ENCODE measurements at regions not wholly inside any gene's neighbourhood (a gene's known extent, or its start where the extent isn't known, plus 50 kb on each side); places are given as distances from the start of the nearest gene placed in this dataset.

DNA sequence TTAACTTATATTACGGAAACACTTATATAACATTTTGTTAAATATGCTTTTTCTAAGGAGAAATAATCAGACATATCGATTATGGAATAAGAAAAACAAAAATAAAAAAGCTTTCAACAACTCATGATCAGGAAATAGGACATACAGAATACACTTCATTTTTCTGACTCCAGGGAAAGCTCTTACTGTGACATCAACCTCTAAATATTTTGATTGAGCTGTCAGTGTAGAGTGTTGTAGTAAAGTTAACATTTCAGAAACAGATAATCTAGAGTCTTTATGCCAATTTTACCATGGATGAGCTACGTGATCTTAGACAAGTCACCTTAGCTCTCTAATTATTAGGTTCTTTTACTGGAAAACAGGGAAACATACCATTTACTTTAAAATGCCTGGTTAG lies 218.9 kb upstream of the SORCS1 start:
- TF ChIP-seq, protein P1, sequence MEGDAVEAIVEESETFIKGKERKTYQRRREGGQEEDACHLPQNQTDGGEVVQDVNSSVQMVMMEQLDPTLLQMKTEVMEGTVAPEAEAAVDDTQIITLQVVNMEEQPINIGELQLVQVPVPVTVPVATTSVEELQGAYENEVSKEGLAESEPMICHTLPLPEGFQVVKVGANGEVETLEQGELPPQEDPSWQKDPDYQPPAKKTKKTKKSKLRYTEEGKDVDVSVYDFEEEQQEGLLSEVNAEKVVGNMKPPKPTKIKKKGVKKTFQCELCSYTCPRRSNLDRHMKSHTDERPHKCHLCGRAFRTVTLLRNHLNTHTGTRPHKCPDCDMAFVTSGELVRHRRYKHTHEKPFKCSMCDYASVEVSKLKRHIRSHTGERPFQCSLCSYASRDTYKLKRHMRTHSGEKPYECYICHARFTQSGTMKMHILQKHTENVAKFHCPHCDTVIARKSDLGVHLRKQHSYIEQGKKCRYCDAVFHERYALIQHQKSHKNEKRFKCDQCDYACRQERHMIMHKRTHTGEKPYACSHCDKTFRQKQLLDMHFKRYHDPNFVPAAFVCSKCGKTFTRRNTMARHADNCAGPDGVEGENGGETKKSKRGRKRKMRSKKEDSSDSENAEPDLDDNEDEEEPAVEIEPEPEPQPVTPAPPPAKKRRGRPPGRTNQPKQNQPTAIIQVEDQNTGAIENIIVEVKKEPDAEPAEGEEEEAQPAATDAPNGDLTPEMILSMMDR (IDR thresholded peaks at IDR 0.05) = no peak
- no peak for TF ChIP-seq POLR2A (IDR thresholded peaks at IDR 0.05)

Data from tibial nerve (tissue), 3 donors.